HCT116 (cell line): ENCODE measurements at regions not wholly inside any gene's neighbourhood (a gene's known extent, or its start where the extent isn't known, plus 50 kb on each side); places are given as distances from the start of the nearest gene placed in this dataset.

Source experiments
- ATAC-seq: fragments of 200-7000 bp; cut with Tn5 transposase; 2 replicates; pipeline ENCODE4 v1.9.1; 2020; ENCODE audit warnings: mild to moderate bottlenecking, moderate library complexity
- BruUV-seq: library from RNA; stranded (reverse); fragments of 400-500 nt; replicated peaks from 2 replicates; lab custom pipeline; 2021; lab: Mats Ljungman, UMichigan
- CTCF ChIA-PET: fragments of 300-600 bp; sonication (Branson Sonifier 250); formaldehyde crosslinking; loops from one replicate; lab custom pipeline; 2021; ENCODE audit warnings: antibody characterized with exemption; lab: Charles Lee
- POLR2A ChIA-PET: fragments of 300-600, 350-600 bp; sonication (Branson Sonifier 250); formaldehyde crosslinking; loops from one replicate; lab custom pipeline; 2021; ENCODE audit warnings: antibody characterized with exemption; lab: Charles Lee
- RAD21 ChIA-PET, 2 experiments: fragments of 300-600 bp; sonication (Branson Sonifier 250); formaldehyde crosslinking; loops; one replicate each; lab custom pipeline; 2023; ENCODE audit warnings: low total read pairs in 2 of 2; ENCODE audit not compliant: uncharacterized antibody in 2 of 2, unreplicated experiment in 2 of 2, low non-redundant PET in 1 of 2; lab: Charles Lee
- DNase-seq: peaks from one replicate; pipeline ENCODE4 v3.0.0-alpha.2; 2010; ENCODE audit warnings: low read depth, low spot score
- H2AFZ ChIP-seq: fragments of 200-600 bp; shearing (Covaris generic), sonication (generic); 2 replicates; pipeline ENCODE4 v1.6.1; 2017; ENCODE audit warnings: low read depth, mixed run types, mixed read lengths, antibody characterized with exemption, low read length; ENCODE audit not compliant: poor library complexity, severe bottlenecking
- H3K27ac ChIP-seq: 2 replicates; pipeline ENCODE4 v1.5.1; 2012; ENCODE audit warnings: low read depth, low read length
- H3K27me3 ChIP-seq: fragments of 200-600 bp; sonication (generic); 2 replicates; pipeline ENCODE4 v1.6.1; 2016; ENCODE audit warnings: mixed run types, low read length, mixed read lengths; ENCODE audit not compliant: insufficient read depth
- H3K36me3 ChIP-seq, 2 experiments: fragments of 200-500 bp in 1 of 2; fragments of 200-600 bp in 1 of 2; sonication (Bioruptor generic) in 1 of 2; sonication (generic) in 1 of 2; 2 replicates each; pipeline versions ENCODE4 v1.5.1 to v1.6.1; 2014 to 2016; ENCODE audit warnings: low read length in 2 of 2, inconsistent platforms in 1 of 2, mixed read lengths in 1 of 2, mixed run types in 1 of 2; ENCODE audit not compliant: insufficient read depth in 2 of 2, control insufficient read depth in 1 of 2
- H3K4me1 ChIP-seq, 2 experiments: fragments of 200-600 bp in 1 of 2; sonication (generic) in 1 of 2; 2 replicates each; pipeline versions ENCODE4 v1.5.1 to v1.6.1; 2012 to 2017; ENCODE audit warnings: low read length in 2 of 2, inconsistent platforms in 1 of 2, mild to moderate bottlenecking in 1 of 2, mixed read lengths in 1 of 2, mixed run types in 1 of 2, moderate library complexity in 1 of 2; ENCODE audit not compliant: insufficient read depth in 2 of 2, control insufficient read depth in 1 of 2
- H3K4me2 ChIP-seq: fragments of 200-600 bp; sonication (generic); 2 replicates; pipeline ENCODE4 v1.6.1; 2017; ENCODE audit warnings: mixed run types, low read length, mixed read lengths
- H3K4me3 ChIP-seq, 2 experiments: fragments of 200-600 bp in 1 of 2; sonication (generic) in 1 of 2; replicated peaks in 1 of 2; 2 replicates each; pipeline ENCODE4 v1.5.1; 2011 to 2016; ENCODE audit warnings: low read length in 2 of 2, control low read depth in 1 of 2, low read depth in 1 of 2, mild to moderate bottlenecking in 1 of 2, mixed read lengths in 1 of 2, mixed run types in 1 of 2
- H3K79me2 ChIP-seq: fragments of 200-600 bp; sonication (generic); 2 replicates; pipeline ENCODE4 v1.6.1; 2017; ENCODE audit warnings: mild to moderate bottlenecking, mixed run types, low read length, moderate library complexity, mixed read lengths; ENCODE audit not compliant: insufficient read depth
- H3K9ac ChIP-seq: fragments of 200-600 bp; sonication (generic); 2 replicates; pipeline ENCODE4 v1.6.1; 2016; ENCODE audit warnings: low read length, mixed read lengths
- H3K9me2 ChIP-seq: fragments of 200-600 bp; sonication (generic), shearing (Covaris generic); 2 replicates; pipeline ENCODE4 v1.6.1; 2017; ENCODE audit warnings: mixed run types, mild to moderate bottlenecking, moderate library complexity; ENCODE audit not compliant: insufficient read depth
- H3K9me3 ChIP-seq, 2 experiments: fragments of 200-500 bp in 1 of 2; fragments of 200-600 bp in 1 of 2; sonication (Bioruptor generic) in 1 of 2; sonication (generic) in 1 of 2; 2 replicates each; pipeline ENCODE4 v1.6.1; 2014 to 2017; ENCODE audit warnings: low read length in 2 of 2, mixed read lengths in 2 of 2, inconsistent platforms in 1 of 2, low read depth in 1 of 2, mild to moderate bottlenecking in 1 of 2, mixed run types in 1 of 2, moderate library complexity in 1 of 2; ENCODE audit not compliant: control insufficient read depth in 1 of 2, insufficient read depth in 1 of 2
- H4K20me1 ChIP-seq: fragments of 200-600 bp; sonication (generic), shearing (Covaris generic); 2 replicates; pipeline ENCODE4 v1.6.1; 2017; ENCODE audit warnings: mixed run types, mild to moderate bottlenecking, moderate library complexity; ENCODE audit not compliant: insufficient read depth
- CBX3 ChIP-seq: IDR thresholded peaks from 2 replicates; pipeline ENCODE4 v1.6.1; 2012; ENCODE audit warnings: low read depth
- CEBPB ChIP-seq: IDR thresholded peaks from 2 replicates; pipeline ENCODE4 v1.6.1; 2012; ENCODE audit warnings: low read depth
- CTCF ChIP-seq, 3 experiments: fragments of 200-600 bp in 1 of 3; sonication (generic) in 1 of 3; IDR thresholded peaks in 2 of 3; conservative IDR thresholded peaks in 1 of 3; 2 replicates each; pipeline ENCODE4 v1.5.1; 2012 to 2017; ENCODE audit warnings: low read depth in 2 of 3, low read length in 2 of 3, antibody characterized with exemption in 1 of 3, borderline replicate concordance in 1 of 3, control low read depth in 1 of 3, mild to moderate bottlenecking in 1 of 3, mixed read lengths in 1 of 3, mixed run types in 1 of 3, moderate library complexity in 1 of 3; ENCODE audit not compliant: insufficient read depth in 1 of 3
- EGR1 ChIP-seq: IDR thresholded peaks from 2 replicates; pipeline ENCODE4 v1.6.1; 2012; ENCODE audit warnings: low read depth
- EZH2phosphoT487 ChIP-seq: fragments of 200-600 bp; IDR thresholded peaks from 2 replicates; pipeline ENCODE4 v1.6.1; 2018; ENCODE audit warnings: antibody characterized with exemption, borderline replicate concordance
- FOSL1 ChIP-seq: IDR thresholded peaks from 2 replicates; pipeline ENCODE4 v1.6.1; 2012; ENCODE audit warnings: low read depth
- JUND ChIP-seq: IDR thresholded peaks from 2 replicates; pipeline ENCODE4 v1.6.1; 2012
- POLR2AphosphoS5 ChIP-seq: IDR thresholded peaks from 2 replicates; pipeline ENCODE4 v1.6.1; 2011; ENCODE audit warnings: mild to moderate bottlenecking, low read depth, low read length, moderate library complexity
- RAD21 ChIP-seq: IDR thresholded peaks from 2 replicates; pipeline ENCODE4 v1.6.1; 2012; ENCODE audit warnings: low read depth, mild to moderate bottlenecking
- SIN3A ChIP-seq: IDR thresholded peaks from 2 replicates; pipeline ENCODE4 v1.6.1; 2012; ENCODE audit warnings: low read depth
- SP1 ChIP-seq: IDR thresholded peaks from 2 replicates; pipeline ENCODE4 v1.6.1; 2012; ENCODE audit warnings: low read depth
- TCF7L2 ChIP-seq: IDR thresholded peaks from 2 replicates; pipeline ENCODE4 v1.7.0; 2011; ENCODE audit warnings: borderline replicate concordance, inconsistent platforms; ENCODE audit not compliant: insufficient read depth, insufficient read length; ENCODE audit errors: extremely low read depth
- YY1 ChIP-seq: IDR thresholded peaks from 2 replicates; pipeline ENCODE4 v1.6.1; 2011; ENCODE audit warnings: low read length, low read depth, moderate library complexity, mild to moderate bottlenecking; ENCODE audit not compliant: insufficient replicate concordance; ENCODE audit errors: extremely low read depth
- ZBTB33 ChIP-seq: IDR thresholded peaks from 2 replicates; pipeline ENCODE4 v1.6.1; 2011; ENCODE audit warnings: mild to moderate bottlenecking, low read length, moderate library complexity; ENCODE audit not compliant: insufficient replicate concordance; ENCODE audit errors: extremely low read depth
- ZNF274 ChIP-seq: fragments of 200-500 bp; sonication (Bioruptor generic); IDR thresholded peaks from 2 replicates; pipeline ENCODE4 v1.6.1; 2014; ENCODE audit warnings: mild to moderate bottlenecking, low read depth, low read length, inconsistent platforms
- intact Hi-C: fragments of 100-400 bp; cut with micrococcal nuclease; formaldehyde crosslinking; loops from 2 replicates; pipeline ENCODE4 v1.10.0; 2022

GRCh38 chr5:93331863-93332262, 249.2 kb downstream of the NR2F1-AS1 start:
- no TSS peak for BruUV-seq
- ATAC-seq: no peak
- Histone ChIP-seq H3K4me2 (no peak overlapping the region), H3K27ac (no peak overlapping the region), H3K9me2 (no peaks in the 10 kb centered on the region), H3K4me1 (no peaks in the 10 kb centered on the region), H2AFZ (no peak overlapping the region), H3K9ac (no peak overlapping the region), H4K20me1 (no peaks in the 10 kb centered on the region), H3K27me3 (no peaks in the 10 kb centered on the region), H3K9me3 (no peaks in the 10 kb centered on the region), H3K4me3 (no peak overlapping the region), H3K79me2 (no peaks in the 10 kb centered on the region), H3K36me3 (no peaks in the 10 kb centered on the region)
- ChIA-PET RAD21 (no interaction called here), CTCF (no interaction called here), POLR2A (no interaction called here)
- DNase-seq: no peak
- no peak for TF ChIP-seq POLR2AphosphoS5
- TF ChIP-seq RAD21: no peak
- TF ChIP-seq ZNF274: no peak
- intact Hi-C loops: no loop called here

GRCh38 chr5:93331241-93331640, 249.8 kb downstream of the NR2F1-AS1 start:
- no peak for TF ChIP-seq EZH2phosphoT487
- TF ChIP-seq JUND: no peak
- TF ChIP-seq CEBPB: no peak
- no peak for TF ChIP-seq ZBTB33
- no peak for TF ChIP-seq EGR1
- no peak for TF ChIP-seq SIN3A
- TF ChIP-seq POLR2AphosphoS5: no peak
- no peak for TF ChIP-seq RAD21
- no peak for TF ChIP-seq YY1
- TF ChIP-seq TCF7L2: no peak
- TF ChIP-seq CTCF (IDR thresholded peaks at IDR 0.05 in 2 of 3, conservative IDR thresholded peaks at IDR 0.05 in 1 of 3; ENCODE audit: borderline replicate concordance in 1 of 3, insufficient read depth in 1 of 3, low read depth in 2 of 3, low read length in 2 of 3): no peak
- TF ChIP-seq CBX3: no peak
- no peak for TF ChIP-seq SP1
- TF ChIP-seq FOSL1: no peak
- Histone ChIP-seq H3K4me1 (no peaks in the 10 kb centered on the region), H3K4me3 (no peak overlapping the region), H4K20me1 (no peaks in the 10 kb centered on the region), H3K27ac (no peak overlapping the region), H3K9me2 (no peaks in the 10 kb centered on the region), H3K9me3 (no peaks in the 10 kb centered on the region), H3K9ac (no peak overlapping the region), H3K4me2 (no peak overlapping the region), H2AFZ (no peak overlapping the region), H3K79me2 (no peaks in the 10 kb centered on the region), H3K36me3 (no peaks in the 10 kb centered on the region), H3K27me3 (no peaks in the 10 kb centered on the region)
- ATAC-seq: no peak
- DNase-seq: no peak
- no TSS peak for BruUV-seq
- ChIA-PET CTCF (no interaction called here), POLR2A (no interaction called here), RAD21 (no interaction called here)
- intact Hi-C loops: no loop called here
